NCI-H774 (cell line): ENCODE measurements at regions not wholly inside any gene's neighbourhood (a gene's known extent, or its start where the extent isn't known, plus 50 kb on each side); places are given as distances from the start of the nearest gene placed in this dataset.
"Not testable (repeated sequence)": the region's sequence is repeated elsewhere in the genome, so short reads cannot be mapped to it uniquely, and the experiment has no call there.

Experiments
- DNase-seq: peaks from one replicate; lab custom pipeline; 2025; lab: John Stamatoyannopoulos, UW

DNA sequence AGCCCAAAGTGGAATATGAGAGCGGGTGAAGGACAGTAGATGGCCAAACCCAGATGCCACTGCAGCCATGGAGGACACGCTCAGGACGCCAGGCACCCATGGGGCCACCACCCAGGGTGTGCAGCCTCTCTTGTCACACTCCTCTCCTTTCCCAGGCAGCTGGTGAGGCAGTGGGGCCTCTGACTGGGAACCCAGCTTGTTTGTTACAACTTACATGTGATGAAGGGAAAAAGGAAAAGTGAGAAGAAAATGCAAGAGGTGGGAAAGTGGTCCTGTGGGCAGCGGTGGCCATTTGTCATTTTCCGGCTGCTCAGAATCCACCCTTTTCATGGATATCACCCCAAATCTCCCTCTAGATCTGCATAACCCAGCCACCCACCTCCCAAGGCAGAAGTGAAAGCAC, 62.7 kb upstream of the UNC5A start:
- no peak for DNase-seq

DNA sequence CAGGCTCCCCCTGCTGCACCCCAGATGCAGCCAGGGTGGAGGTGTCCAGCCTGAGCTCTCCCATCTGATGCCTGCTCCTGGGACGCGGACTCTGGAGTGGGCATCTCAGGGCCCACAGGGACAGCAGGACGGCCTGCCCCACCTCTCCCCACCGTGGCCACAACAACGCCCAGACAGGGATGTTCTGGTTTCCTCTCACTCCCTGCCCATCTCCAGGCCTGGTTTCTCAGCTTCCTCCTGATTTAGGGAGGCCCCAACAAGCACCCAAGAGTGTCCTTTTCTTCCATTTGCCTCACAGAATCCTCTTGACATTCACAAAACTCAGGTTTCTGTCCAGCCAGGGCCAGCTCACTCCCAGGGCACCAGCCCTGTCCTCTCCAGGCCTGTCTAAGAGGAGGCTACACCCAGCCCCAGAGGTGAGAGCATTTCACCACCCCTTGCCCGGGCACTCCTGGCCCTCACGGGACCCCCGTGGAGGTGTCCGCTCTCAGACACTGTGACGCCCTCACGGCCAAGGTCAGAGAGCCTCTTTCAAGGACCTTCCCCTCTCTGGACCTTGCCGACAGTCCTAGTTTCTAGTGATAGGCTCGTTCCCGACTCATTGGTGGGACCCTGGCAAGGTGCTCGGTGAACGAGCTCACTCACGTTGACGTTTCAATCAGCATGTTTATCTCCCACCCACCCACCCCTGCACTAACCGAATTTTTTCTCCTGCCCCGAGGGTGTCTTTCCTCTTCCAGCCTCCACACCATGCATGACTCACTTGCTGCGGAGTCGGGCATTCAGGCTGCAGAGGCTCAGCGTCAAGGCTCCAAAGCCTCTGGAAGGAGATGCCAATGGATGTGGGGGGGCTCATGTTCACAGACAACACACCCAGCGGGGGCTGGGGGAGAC, 62.0 kb upstream of the UNC5A start:
- no peak for DNase-seq

DNA sequence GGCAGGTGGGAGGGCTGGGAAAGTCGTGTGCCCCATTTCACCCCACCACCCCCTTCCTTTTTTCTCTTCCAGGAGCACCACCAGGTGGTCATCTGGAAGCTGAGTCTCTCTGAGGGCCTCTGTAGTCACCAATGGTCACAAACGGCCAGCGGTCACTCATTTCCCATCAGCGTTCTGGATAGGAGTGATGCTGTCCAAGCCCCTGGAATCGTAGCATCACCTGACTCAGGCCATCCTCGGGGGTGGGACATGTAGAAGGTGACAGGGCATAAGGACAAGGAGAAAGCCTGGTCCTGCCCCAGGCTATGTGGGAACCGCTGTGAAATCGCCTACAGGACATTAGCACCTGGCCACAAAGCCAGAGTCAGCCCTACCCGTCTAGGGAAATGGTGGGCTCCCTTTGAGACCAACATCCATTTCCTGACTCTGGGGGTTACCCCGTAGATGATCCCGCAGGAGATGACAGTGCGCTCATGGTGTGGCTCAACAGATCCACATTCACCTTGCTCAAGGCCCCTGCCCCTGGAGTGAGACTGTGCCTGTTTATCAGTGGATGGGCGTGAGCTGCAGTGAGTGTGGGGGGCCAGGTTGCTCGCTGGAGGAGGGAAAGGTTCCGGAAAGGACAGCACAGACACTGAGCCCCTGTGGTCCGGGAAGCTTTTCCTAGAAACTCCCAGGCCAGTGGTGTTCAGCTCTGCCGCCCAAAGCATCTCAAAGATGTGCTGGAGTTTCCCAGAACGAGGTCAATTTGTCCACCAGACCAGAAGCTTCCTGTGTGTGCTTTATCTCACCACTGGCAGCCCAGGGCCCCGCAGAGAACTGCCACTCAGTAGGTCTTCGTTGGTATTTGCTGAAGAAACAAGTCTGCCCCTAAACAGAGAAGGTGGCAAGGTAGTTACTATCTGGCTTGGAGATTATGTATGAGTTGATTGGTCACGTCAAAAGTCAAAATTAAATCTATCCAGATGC, 61.1 kb upstream of the UNC5A start:
- no peak for DNase-seq

DNA sequence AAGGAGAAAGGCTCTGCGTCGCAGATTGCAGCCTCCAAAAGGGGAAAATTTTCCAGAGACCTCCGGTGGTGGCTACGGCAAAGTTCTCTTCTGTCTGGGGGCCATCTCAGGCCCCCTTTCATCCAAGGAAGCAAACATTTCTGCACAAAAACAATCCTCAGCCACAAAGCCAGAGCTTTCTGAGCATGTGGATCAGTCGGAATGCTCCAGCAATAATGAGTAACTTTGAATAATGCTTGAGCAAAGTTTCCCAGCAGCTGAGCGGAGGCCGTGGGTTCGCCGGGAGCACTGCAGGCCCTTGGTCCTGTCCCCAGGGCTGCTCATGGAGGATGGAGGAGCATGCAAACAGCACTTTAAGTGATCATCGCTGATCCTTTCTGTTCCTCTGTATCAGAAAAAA, 60.2 kb upstream of the UNC5A start:
- DNase-seq: no peak

DNA sequence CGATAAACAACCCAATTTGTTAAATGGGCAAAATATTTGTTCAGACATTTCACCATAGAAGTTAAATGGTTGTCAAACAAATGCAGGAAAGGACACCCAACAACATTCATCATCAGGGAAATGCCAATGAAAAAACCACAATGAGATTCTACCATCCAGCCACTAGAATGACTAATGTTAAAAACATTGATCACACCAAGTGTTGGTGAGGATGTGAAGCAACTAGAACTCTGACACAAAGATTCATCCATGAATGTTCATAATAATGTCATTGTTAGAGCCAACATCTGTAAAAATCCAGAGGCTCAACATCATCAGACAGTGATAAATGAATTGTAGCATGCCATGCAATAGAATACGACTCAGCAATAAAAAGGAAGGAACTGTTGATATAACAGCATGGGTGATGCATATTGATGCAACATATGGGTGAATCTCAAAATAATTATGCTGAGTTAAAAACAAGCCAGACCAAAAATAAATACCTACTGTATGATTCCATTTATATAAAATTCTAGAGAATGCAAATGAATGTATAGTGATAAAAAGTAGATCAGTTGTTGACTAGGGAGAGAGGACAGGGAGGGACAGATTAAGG, 55.9 kb upstream of the UNC5A start:
- no peak for DNase-seq

DNA sequence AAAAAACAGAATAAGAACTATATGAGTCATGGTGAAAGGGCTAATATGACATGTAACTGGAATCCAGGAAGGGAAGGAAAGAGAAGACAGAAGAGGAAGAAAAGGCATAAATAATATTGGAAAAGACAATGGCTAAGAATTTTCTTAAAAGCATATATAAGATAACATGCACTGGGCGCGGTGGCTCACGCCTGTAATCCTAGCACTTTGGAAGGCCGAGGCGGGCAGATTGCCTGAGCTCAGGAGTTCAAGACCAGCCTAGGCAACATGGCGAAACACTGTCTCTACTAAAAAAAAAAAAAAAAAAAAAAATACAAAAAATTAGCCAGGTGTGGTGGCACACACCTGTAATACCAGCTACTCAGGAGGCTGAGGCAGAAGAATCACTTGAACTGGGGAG, 54.8 kb upstream of the UNC5A start:
- not testable (repeated sequence) for DNase-seq

DNA sequence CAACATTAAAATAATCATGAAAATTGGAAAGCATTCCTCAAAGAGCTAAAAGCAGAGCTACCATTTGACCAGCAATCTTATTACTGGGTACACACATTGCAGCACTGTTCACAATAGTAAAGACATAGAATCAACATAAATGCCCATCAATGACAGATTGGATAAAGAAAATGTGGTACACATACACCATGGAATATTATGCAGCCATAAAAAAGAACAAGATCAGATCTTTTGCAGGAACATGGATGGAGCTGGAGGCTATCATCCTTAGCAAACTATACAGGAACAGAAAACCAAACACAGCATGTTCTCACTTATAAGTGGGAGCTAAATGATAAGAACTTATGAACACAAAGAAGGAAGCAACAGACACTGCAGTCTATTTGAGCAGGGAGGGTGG, 52.8 kb upstream of the UNC5A start:
- not testable (repeated sequence) for DNase-seq
